ENCODE measurements at regions not wholly inside any gene's neighbourhood (a gene's known extent, or its start where the extent isn't known, plus 50 kb on each side); places are given as distances from the start of the nearest gene placed in this dataset.

DNA sequence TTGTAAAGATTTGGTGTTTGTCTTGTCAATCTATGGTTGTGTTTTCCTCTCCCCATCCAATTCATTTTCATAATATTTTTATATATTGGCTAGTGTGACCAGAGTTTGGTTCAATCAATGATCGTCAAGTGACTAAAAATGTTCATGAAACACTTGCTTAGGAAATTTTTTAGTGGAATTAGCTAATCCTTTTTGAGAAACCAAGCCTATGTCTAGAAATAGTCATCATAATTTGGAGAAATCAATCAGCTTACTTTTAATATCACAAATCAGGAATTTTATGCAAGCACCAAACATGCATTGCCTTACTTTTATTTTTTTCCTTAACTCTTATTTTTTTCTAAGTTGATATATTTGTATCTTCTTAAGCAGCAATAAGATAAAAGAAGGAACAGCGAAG, 403.1 kb upstream of the TBL1XR1 start (continued):
- TF ChIP-seq NFYB (CRISPR knock-in tag; conservative IDR thresholded peaks at IDR 0.05; ENCODE audit: low read depth) (no peak), ZBTB21 (CRISPR knock-in tag; IDR thresholded peaks at IDR 0.05; ENCODE audit: borderline replicate concordance) (no peak)

GRCh38 chr3:177601152-177601551, 403.9 kb upstream of the TBL1XR1 start:
- ATAC-seq, result no peak
- ChIA-PET POLR2A (no interaction called here), CTCF (no interaction called here)
- TF ChIP-seq FOXJ3 (CRISPR knock-in tag; IDR thresholded peaks at IDR 0.05; ENCODE audit: borderline replicate concordance), result no peak
- TF ChIP-seq, protein P1, sequence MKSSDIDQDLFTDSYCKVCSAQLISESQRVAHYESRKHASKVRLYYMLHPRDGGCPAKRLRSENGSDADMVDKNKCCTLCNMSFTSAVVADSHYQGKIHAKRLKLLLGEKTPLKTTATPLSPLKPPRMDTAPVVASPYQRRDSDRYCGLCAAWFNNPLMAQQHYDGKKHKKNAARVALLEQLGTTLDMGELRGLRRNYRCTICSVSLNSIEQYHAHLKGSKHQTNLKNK (CRISPR knock-in tag; IDR thresholded peaks at IDR 0.05), result no peak
- no peak for TF ChIP-seq ETV6 (CRISPR knock-in tag; IDR thresholded peaks at IDR 0.05)
- TF ChIP-seq CBFB (CRISPR knock-in tag; IDR thresholded peaks at IDR 0.05; ENCODE audit: low read depth), result no peak
- TF ChIP-seq AFF4 (CRISPR knock-in tag; IDR thresholded peaks at IDR 0.05; ENCODE audit: borderline replicate concordance), result no peak
- TF ChIP-seq TP53 (CRISPR knock-in tag; IDR thresholded peaks at IDR 0.05), result no peak
- TF ChIP-seq, protein P2, sequence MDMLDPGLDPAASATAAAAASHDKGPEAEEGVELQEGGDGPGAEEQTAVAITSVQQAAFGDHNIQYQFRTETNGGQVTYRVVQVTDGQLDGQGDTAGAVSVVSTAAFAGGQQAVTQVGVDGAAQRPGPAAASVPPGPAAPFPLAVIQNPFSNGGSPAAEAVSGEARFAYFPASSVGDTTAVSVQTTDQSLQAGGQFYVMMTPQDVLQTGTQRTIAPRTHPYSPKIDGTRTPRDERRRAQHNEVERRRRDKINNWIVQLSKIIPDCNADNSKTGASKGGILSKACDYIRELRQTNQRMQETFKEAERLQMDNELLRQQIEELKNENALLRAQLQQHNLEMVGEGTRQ (CRISPR knock-in tag; IDR thresholded peaks at IDR 0.05), result no peak
- no peak for TF ChIP-seq E2F5 (CRISPR knock-in tag; IDR thresholded peaks at IDR 0.05)
- TF ChIP-seq PRRX2 (CRISPR knock-in tag; IDR thresholded peaks at IDR 0.05), result no peak
- no peak for TF ChIP-seq NFATC4 (CRISPR knock-in tag; IDR thresholded peaks at IDR 0.05)
- TF ChIP-seq GABPB1 (CRISPR knock-in tag; IDR thresholded peaks at IDR 0.05), result no peak
- TF ChIP-seq ELF4 (CRISPR knock-in tag; IDR thresholded peaks at IDR 0.05; ENCODE audit: low read depth), result no peak
- TF ChIP-seq, protein P3, sequence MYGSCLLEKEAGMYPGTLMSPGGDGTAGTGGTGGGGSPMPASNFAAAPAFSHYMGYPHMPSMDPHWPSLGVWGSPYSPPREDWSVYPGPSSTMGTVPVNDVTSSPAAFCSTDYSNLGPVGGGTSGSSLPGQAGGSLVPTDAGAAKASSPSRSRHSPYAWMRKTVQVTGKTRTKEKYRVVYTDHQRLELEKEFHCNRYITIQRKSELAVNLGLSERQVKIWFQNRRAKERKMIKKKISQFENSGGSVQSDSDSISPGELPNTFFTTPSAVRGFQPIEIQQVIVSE (CRISPR knock-in tag; IDR thresholded peaks at IDR 0.05; ENCODE audit: borderline replicate concordance), result no peak
- no peak for TF ChIP-seq FOXP1 (CRISPR knock-in tag; IDR thresholded peaks at IDR 0.05; ENCODE audit: borderline replicate concordance)
- TF ChIP-seq, protein P4, sequence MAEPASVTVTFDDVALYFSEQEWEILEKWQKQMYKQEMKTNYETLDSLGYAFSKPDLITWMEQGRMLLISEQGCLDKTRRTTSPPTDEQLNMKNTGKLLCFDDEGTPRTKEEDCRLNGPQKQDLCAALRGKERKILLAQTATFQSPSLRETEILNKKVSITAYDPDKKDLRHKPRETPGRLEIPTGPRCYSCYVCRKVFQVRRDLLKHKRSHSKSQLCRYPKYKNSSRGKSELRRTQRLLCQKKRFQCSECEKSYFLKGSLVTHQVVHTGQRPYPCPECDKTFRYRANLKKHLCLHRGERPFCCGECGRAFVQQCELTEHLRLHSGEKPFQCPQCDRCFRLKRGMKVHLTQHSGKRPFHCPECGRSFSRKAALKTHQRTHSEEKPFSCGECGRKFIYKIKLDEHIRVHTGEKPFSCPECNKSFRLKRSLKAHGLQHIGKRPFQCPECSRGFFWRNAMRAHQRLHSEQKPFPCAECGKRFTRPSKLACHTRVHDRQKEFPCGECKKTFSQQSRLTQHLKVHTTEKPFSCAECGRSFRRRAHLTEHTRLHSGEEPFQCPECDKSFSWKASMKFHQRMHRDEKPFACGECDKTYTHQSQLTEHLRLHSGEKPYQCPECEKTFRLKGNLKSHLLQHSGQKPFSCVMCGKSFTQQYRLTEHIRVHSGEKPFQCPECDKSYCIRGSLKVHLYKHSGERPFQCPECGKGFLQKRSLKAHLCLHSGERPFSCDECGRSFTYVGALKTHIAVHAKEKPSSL (CRISPR knock-in tag; conservative IDR thresholded peaks at IDR 0.05), result no peak
- TF ChIP-seq ZNF423 (CRISPR knock-in tag; IDR thresholded peaks at IDR 0.05), result no peak
- no peak for TF ChIP-seq ZNF281 (CRISPR knock-in tag; IDR thresholded peaks at IDR 0.05)
- peaks cover 48% of the 10 kb centered on the region for H3K4me1 Mint-ChIP-seq
- H3K27me3 Mint-ChIP-seq (ENCODE audit: low read depth), result no peaks in the 10 kb centered on the region; the same call in 1 of the 2 replicates
- H3K27ac Mint-ChIP-seq, result no peak overlapping the region
- peaks cover 12% of the 10 kb centered on the region for H3K9me3 Mint-ChIP-seq
- DNase-seq (ENCODE audit: low spot score), result no peak
- H3K36me3 Mint-ChIP-seq, result peaks cover 11% of the 10 kb centered on the region
- no peak overlapping the region for H3K4me3 Mint-ChIP-seq
